Trophoblast cell (in vitro differentiated cells and primary cell): ENCODE measurements at regions not wholly inside any gene's neighbourhood (a gene's known extent, or its start where the extent isn't known, plus 50 kb on each side); places are given as distances from the start of the nearest gene placed in this dataset.

Source experiments
- DNase-seq, 2 donors: peaks; one replicate each; pipeline ENCODE4 v3.0.0-alpha.2; 2016
- H2AFZ ChIP-seq: 2 replicates; pipeline ENCODE4 v1.6.1; 2013; ENCODE audit warnings: low read length, moderate library complexity, mild to moderate bottlenecking; ENCODE audit not compliant: insufficient read depth, poor library complexity
- H2AK5ac ChIP-seq: 2 replicates; pipeline ENCODE4 v1.6.1; 2013; ENCODE audit warnings: mild to moderate bottlenecking, low read length
- H2BK120ac ChIP-seq: 2 replicates; pipeline ENCODE4 v1.6.1; 2013; ENCODE audit warnings: low read length, mild to moderate bottlenecking, moderate library complexity; ENCODE audit not compliant: insufficient read depth, poor library complexity
- H2BK12ac ChIP-seq: 2 replicates; pipeline ENCODE4 v1.6.1; 2013; ENCODE audit warnings: mild to moderate bottlenecking, low read length, moderate library complexity
- H2BK5ac ChIP-seq: 2 replicates; pipeline ENCODE4 v1.6.1; 2013; ENCODE audit warnings: low read length, low read depth, moderate library complexity, mild to moderate bottlenecking; ENCODE audit not compliant: poor library complexity
- H3K14ac ChIP-seq: 2 replicates; pipeline ENCODE4 v1.6.1; 2013; ENCODE audit warnings: mild to moderate bottlenecking, low read length
- H3K18ac ChIP-seq: 2 replicates; pipeline ENCODE4 v1.6.1; 2013; ENCODE audit warnings: mild to moderate bottlenecking, low read length
- H3K23ac ChIP-seq: 2 replicates; pipeline ENCODE4 v1.6.1; 2013; ENCODE audit warnings: low read length
- H3K27ac ChIP-seq: 2 replicates; pipeline ENCODE4 v1.5.1; 2013; ENCODE audit warnings: low read depth, mild to moderate bottlenecking, inconsistent platforms, low read length, moderate library complexity
- H3K27me3 ChIP-seq: 2 replicates; pipeline ENCODE4 v1.6.1; 2013; ENCODE audit warnings: inconsistent platforms, mild to moderate bottlenecking, low read length, moderate library complexity; ENCODE audit not compliant: insufficient read depth
- H3K36me3 ChIP-seq, 2 experiments: 1 replicate in 1 of 2; 2 replicates in 1 of 2; pipeline ENCODE4 v1.6.1; 2013; ENCODE audit warnings: low read length in 2 of 2, mild to moderate bottlenecking in 2 of 2, moderate library complexity in 1 of 2; ENCODE audit not compliant: insufficient read depth in 2 of 2, control insufficient read depth in 1 of 2
- H3K4ac ChIP-seq: 2 replicates; pipeline ENCODE4 v1.6.1; 2013; ENCODE audit warnings: low read depth, mild to moderate bottlenecking, low read length, moderate library complexity
- H3K4me1 ChIP-seq, 2 experiments: 1 replicate in 1 of 2; 2 replicates in 1 of 2; pipeline ENCODE4 v1.6.1; 2013; ENCODE audit warnings: low read length in 2 of 2, mild to moderate bottlenecking in 2 of 2, moderate library complexity in 1 of 2; ENCODE audit not compliant: insufficient read depth in 2 of 2, control insufficient read depth in 1 of 2
- H3K4me2 ChIP-seq: 2 replicates; pipeline ENCODE4 v1.6.1; 2013; ENCODE audit warnings: inconsistent platforms, mild to moderate bottlenecking, low read length, moderate library complexity
- H3K4me3 ChIP-seq: 2 replicates; pipeline ENCODE4 v1.5.1; 2013; ENCODE audit warnings: mild to moderate bottlenecking, low read depth, low read length, inconsistent platforms
- H3K79me1 ChIP-seq: one replicate; pipeline ENCODE4 v1.6.1; 2013; ENCODE audit warnings: low read length
- H3K79me2 ChIP-seq: 2 replicates; pipeline ENCODE4 v1.6.1; 2013; ENCODE audit warnings: low read length, mild to moderate bottlenecking; ENCODE audit not compliant: control insufficient read depth, insufficient read depth, poor library complexity
- H3K9ac ChIP-seq: 2 replicates; pipeline ENCODE4 v1.6.1; 2013; ENCODE audit warnings: mild to moderate bottlenecking, low read length
- H3K9me3 ChIP-seq: 2 replicates; pipeline ENCODE4 v1.6.1; 2013; ENCODE audit warnings: low read depth, mild to moderate bottlenecking, control low read depth, inconsistent platforms, low read length; ENCODE audit not compliant: insufficient read depth
- H4K12ac ChIP-seq: 2 replicates; pipeline ENCODE4 v1.6.1; 2013; ENCODE audit warnings: low read depth, mild to moderate bottlenecking, low read length, moderate library complexity
- H4K8ac ChIP-seq: 2 replicates; pipeline ENCODE4 v1.6.1; 2013; ENCODE audit warnings: low read depth, mild to moderate bottlenecking, low read length, moderate library complexity
- H4K91ac ChIP-seq: one replicate; pipeline ENCODE4 v1.6.1; 2013; ENCODE audit warnings: low read depth, mild to moderate bottlenecking, low read length, moderate library complexity
- WGBS: extraction: QIAGEN DNeasy Blood & Tissue Kit; methylation state at CpG from one replicate; pipeline ENCODE4 v1.1.7; 2013; ENCODE audit warnings: missing lambda C conversion rate; ENCODE audit not compliant: insufficient read length, insufficient coverage; ENCODE audit errors: extremely low coverage; 5-methylcytosine and 5-hydroxymethylcytosine counted together

DNA sequence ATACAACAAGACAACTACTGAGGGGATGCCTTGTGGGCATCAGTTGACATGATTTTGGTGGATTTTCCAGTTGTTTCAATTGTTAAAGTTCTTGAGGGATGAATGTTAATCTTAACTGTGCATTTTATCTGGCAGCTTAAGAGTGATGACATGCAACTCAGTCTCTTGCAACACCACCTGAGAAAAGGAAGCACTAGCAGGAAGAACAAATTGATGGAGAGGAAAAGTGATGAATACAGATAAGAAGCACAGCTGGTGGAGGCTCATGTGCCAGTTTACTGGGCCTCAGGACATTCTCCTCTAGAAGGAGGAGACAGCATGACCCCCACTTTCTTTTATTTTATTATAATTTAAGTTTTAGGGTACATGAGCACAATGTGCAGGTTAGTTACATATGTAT is 341.3 kb upstream of the RBMY1B start:
- no peak overlapping the region for H2AK5ac ChIP-seq
- H3K79me2 ChIP-seq: no peaks in the 10 kb centered on the region
- no peaks in the 10 kb centered on the region for H3K4me1 ChIP-seq
- peak in 1 of 2 donors; percentile 6 for DNase-seq
- no peak overlapping the region for H3K23ac ChIP-seq
- H2BK120ac ChIP-seq: no peak overlapping the region
- H3K9ac ChIP-seq: no peak overlapping the region
- H3K27me3 ChIP-seq: no peaks in the 10 kb centered on the region
- H4K8ac ChIP-seq: no peak overlapping the region
- no peak overlapping the region for H2BK12ac ChIP-seq
- H3K4me2 ChIP-seq: no peak overlapping the region
- H3K27ac ChIP-seq: no peak overlapping the region
- H3K14ac ChIP-seq: no peak overlapping the region
- H4K91ac ChIP-seq: no peak overlapping the region
- H3K18ac ChIP-seq: no peak overlapping the region
- H3K4me3 ChIP-seq: no peak overlapping the region
- no peak overlapping the region for H3K4ac ChIP-seq
- H2AFZ ChIP-seq: no peak overlapping the region
- no peak overlapping the region for H2BK5ac ChIP-seq
- no peak overlapping the region for H4K12ac ChIP-seq
- no peaks in the 10 kb centered on the region for H3K9me3 ChIP-seq
- no peaks in the 10 kb centered on the region for H3K36me3 ChIP-seq
- no peaks in the 10 kb centered on the region for H3K79me1 ChIP-seq

DNA sequence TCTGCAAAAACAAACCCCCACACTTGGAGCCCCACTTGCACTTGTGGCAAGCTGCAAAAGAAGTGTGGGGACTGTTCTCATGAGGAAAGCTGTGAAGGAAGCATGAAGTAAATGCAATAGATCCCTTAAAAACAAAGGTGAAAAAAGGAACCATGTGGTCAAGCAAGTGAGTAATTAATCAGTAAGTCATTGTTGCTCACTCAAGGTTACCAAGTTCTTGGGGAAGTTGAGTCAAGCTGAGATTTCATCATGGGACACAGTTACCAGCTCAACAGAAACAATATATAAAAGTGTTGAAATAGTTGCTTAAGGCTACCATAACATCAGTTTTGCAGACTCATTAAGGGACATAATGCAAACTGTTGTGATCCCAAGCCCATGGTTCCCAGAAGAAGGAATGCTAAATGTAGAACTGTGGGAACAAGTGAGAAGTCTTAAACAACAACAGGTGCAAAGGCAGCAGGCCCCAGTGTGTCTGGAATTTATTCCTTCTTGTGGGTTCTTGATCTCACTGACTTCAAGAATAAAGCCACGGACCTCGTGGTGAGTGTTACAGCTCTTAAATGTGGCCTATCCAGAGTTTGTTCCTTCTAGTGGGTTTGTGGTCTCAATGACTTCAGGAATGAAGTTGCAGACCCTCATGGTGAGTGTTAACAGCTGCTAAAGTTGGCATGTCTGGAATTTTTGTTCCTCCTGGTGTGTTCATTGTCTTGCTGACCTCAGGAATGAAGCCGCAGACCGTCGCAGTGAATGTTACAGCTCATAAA is 336.3 kb upstream of the RBMY1B start:
- no peak overlapping the region for H3K4me2 ChIP-seq
- no peak overlapping the region for H3K4me3 ChIP-seq
- H2BK120ac ChIP-seq: no peak overlapping the region
- H2BK5ac ChIP-seq: no peak overlapping the region
- no peak overlapping the region for H4K12ac ChIP-seq
- H3K79me1 ChIP-seq: no peaks in the 10 kb centered on the region
- no peaks in the 10 kb centered on the region for H3K9me3 ChIP-seq
- no peaks in the 10 kb centered on the region for H3K79me2 ChIP-seq
- H3K18ac ChIP-seq: no peak overlapping the region
- H3K23ac ChIP-seq: no peak overlapping the region
- H3K9ac ChIP-seq: no peak overlapping the region
- H4K8ac ChIP-seq: no peak overlapping the region
- H3K4ac ChIP-seq: no peak overlapping the region
- no peak overlapping the region for H2AFZ ChIP-seq
- no CpG with 5 or more reads among the region's 5 CpGs for WGBS
- no peaks in the 10 kb centered on the region for H3K27me3 ChIP-seq
- H3K27ac ChIP-seq: no peak overlapping the region
- no peak overlapping the region for H3K14ac ChIP-seq
- no peak overlapping the region for H2BK12ac ChIP-seq
- no peak overlapping the region for H2AK5ac ChIP-seq
- no peak for DNase-seq
- H4K91ac ChIP-seq: no peak overlapping the region
- H3K36me3 ChIP-seq: no peaks in the 10 kb centered on the region
- H3K4me1 ChIP-seq: no peaks in the 10 kb centered on the region

DNA sequence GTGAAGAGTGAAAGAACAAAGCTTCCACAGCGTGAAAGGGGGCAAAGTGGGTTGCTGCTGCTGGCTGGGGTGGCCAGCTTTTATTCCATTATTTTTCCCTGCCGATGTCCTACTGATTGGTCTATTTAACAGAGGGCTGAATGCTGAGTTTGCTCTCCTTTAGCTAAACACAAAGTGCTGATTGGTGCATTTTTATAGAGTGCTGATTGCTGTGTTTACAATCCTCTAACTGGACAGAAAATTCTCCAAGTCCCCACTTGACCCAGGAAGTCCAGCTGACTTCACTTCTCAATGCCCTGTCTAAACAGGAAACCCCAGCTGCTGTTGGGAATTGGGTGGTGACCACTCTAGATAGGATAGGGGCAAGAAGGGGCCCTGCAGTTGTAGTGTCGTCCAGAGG is 335.6 kb upstream of the RBMY1B start:
- Histone ChIP-seq H4K91ac (no peak overlapping the region), H3K23ac (no peak overlapping the region), H3K79me1 (no peaks in the 10 kb centered on the region), H3K18ac (no peak overlapping the region), H3K36me3 (no peaks in the 10 kb centered on the region), H3K79me2 (no peaks in the 10 kb centered on the region), H4K12ac (no peak overlapping the region), H3K9ac (no peak overlapping the region), H3K4me1 (no peaks in the 10 kb centered on the region), H2BK12ac (no peak overlapping the region), H2AK5ac (no peak overlapping the region), H3K4me2 (no peak overlapping the region), H3K4me3 (no peak overlapping the region), H3K14ac (no peak overlapping the region), H3K27me3 (no peaks in the 10 kb centered on the region), H2BK120ac (no peak overlapping the region), H4K8ac (no peak overlapping the region), H3K27ac (no peak overlapping the region), H3K9me3 (no peaks in the 10 kb centered on the region), H3K4ac (no peak overlapping the region), H2BK5ac (no peak overlapping the region), H2AFZ (no peak overlapping the region)
- WGBS: no CpG with 5 or more reads among the region's 3 CpGs
- DNase-seq: no peak

DNA sequence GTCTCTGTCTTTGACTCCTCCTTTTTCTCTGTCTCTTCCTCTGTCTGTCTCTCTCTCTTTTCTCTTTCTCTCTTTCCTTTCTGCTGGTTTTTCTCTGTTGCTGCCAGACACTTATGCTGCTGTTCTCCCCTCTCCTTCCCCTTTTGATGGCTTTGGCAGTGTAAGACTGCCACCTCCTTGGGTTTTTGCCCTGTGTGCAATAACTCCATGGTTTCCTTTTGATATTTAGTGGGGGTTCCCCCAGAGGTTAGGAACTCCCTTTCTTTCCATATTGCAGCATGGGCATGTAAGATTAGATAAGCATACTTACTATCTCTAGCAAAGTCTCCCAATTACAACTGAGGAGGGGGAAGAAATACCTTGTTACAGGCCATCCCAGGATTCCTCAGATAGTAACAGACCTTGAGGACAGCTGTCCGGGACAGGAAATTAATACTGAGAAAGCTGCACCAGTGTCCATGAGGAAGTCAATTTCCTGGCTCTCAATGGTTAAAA is 333.8 kb upstream of the RBMY1B start:
- Histone ChIP-seq H3K4ac (no peak overlapping the region), H3K9me3 (no peaks in the 10 kb centered on the region), H2AK5ac (no peak overlapping the region), H3K14ac (no peak overlapping the region), H3K18ac (no peak overlapping the region), H4K8ac (no peak overlapping the region), H4K91ac (no peak overlapping the region), H3K79me2 (no peaks in the 10 kb centered on the region), H3K27me3 (no peaks in the 10 kb centered on the region), H4K12ac (no peak overlapping the region), H3K23ac (no peak overlapping the region), H3K4me2 (no peak overlapping the region), H2AFZ (no peak overlapping the region), H3K36me3 (no peaks in the 10 kb centered on the region), H3K9ac (no peak overlapping the region), H3K27ac (no peak overlapping the region), H2BK5ac (no peak overlapping the region), H3K79me1 (no peaks in the 10 kb centered on the region), H2BK120ac (no peak overlapping the region), H2BK12ac (no peak overlapping the region), H3K4me1 (no peaks in the 10 kb centered on the region), H3K4me3 (no peak overlapping the region)
- no CpG with 5 or more reads among the region's 1 CpG for WGBS
- no peak for DNase-seq
